ENCODE measurements at regions not wholly inside any gene's neighbourhood (a gene's known extent, or its start where the extent isn't known, plus 50 kb on each side); places are given as distances from the start of the nearest gene placed in this dataset.

GRCh38 chr6:144474290-144474689, 189.2 kb downstream of the UTRN start:
- Histone ChIP-seq H3K36me3 (ENCODE audit: insufficient read depth, low read length) (peaks cover 6% of the 10 kb centered on the region; the same call in 1 of the 2 replicates), H3K4me3 (ENCODE audit: low read depth, low read length) (no peak overlapping the region), H2AFZ (ENCODE audit: low read length, unreplicated experiment) (no peak overlapping the region), H3K27ac (ENCODE audit: low read depth, low read length) (no peak overlapping the region), H3K4me1 (ENCODE audit: control insufficient read depth, insufficient read depth, low read length, unreplicated experiment) (no peaks in the 10 kb centered on the region), H3K27me3 (ENCODE audit: insufficient read depth, low read length) (no peaks in the 10 kb centered on the region), H3K79me2 (ENCODE audit: control insufficient read depth, insufficient read depth, low read length, unreplicated experiment) (no peaks in the 10 kb centered on the region)

GRCh38 chr6:144474904-144475303, 189.8 kb downstream of the UTRN start:
- H3K4me1 ChIP-seq (ENCODE audit: control insufficient read depth, insufficient read depth, low read length, unreplicated experiment) = no peaks in the 10 kb centered on the region
- no peaks in the 10 kb centered on the region for H3K79me2 ChIP-seq (ENCODE audit: control insufficient read depth, insufficient read depth, low read length, unreplicated experiment)
- H3K27me3 ChIP-seq (ENCODE audit: insufficient read depth, low read length) = no peaks in the 10 kb centered on the region
- no peak overlapping the region for H3K27ac ChIP-seq (ENCODE audit: low read depth, low read length)
- no peak overlapping the region for H3K4me3 ChIP-seq (ENCODE audit: low read depth, low read length)
- H2AFZ ChIP-seq (ENCODE audit: low read length, unreplicated experiment) = no peak overlapping the region
- H3K36me3 ChIP-seq (ENCODE audit: insufficient read depth, low read length) = peaks cover 8% of the 10 kb centered on the region; the same call in 1 of the 2 replicates

GRCh38 chr6:144475411-144475810, 190.3 kb downstream of the UTRN start:
- Histone ChIP-seq H3K4me1 (ENCODE audit: control insufficient read depth, insufficient read depth, low read length, unreplicated experiment) (peaks cover under 1% of the 10 kb centered on the region), H3K4me3 (ENCODE audit: low read depth, low read length) (no peak overlapping the region), H3K36me3 (ENCODE audit: insufficient read depth, low read length) (peaks cover 8% of the 10 kb centered on the region; the same call in 1 of the 2 replicates), H3K27me3 (ENCODE audit: insufficient read depth, low read length) (no peaks in the 10 kb centered on the region), H2AFZ (ENCODE audit: low read length, unreplicated experiment) (no peak overlapping the region), H3K27ac (ENCODE audit: low read depth, low read length) (no peak overlapping the region), H3K79me2 (ENCODE audit: control insufficient read depth, insufficient read depth, low read length, unreplicated experiment) (no peaks in the 10 kb centered on the region)

- no peaks in the 10 kb centered on the region for H3K27me3 ChIP-seq (ENCODE audit: insufficient read depth, low read length)
- peaks cover 8% of the 10 kb centered on the region for H3K4me1 ChIP-seq (ENCODE audit: control insufficient read depth, insufficient read depth, low read length, unreplicated experiment)
- H3K36me3 ChIP-seq (ENCODE audit: insufficient read depth, low read length) = peaks cover 8% of the 10 kb centered on the region; the same call in 1 of the 2 replicates
- no peaks in the 10 kb centered on the region for H3K79me2 ChIP-seq (ENCODE audit: control insufficient read depth, insufficient read depth, low read length, unreplicated experiment)
- H3K4me3 ChIP-seq (ENCODE audit: low read depth, low read length) = no peak overlapping the region
- no peak overlapping the region for H3K27ac ChIP-seq (ENCODE audit: low read depth, low read length)
- H2AFZ ChIP-seq (ENCODE audit: low read length, unreplicated experiment) = no peak overlapping the region
Observed at GRCh38 chr6:144476286-144476685, 191.2 kb downstream of the UTRN start.

- H3K4me3 ChIP-seq (ENCODE audit: low read depth, low read length) = no peak overlapping the region
- H3K4me1 ChIP-seq (ENCODE audit: control insufficient read depth, insufficient read depth, low read length, unreplicated experiment) = peaks cover 14% of the 10 kb centered on the region
- H3K36me3 ChIP-seq (ENCODE audit: insufficient read depth, low read length) = peaks cover 8% of the 10 kb centered on the region; the same call in 1 of the 2 replicates
- H2AFZ ChIP-seq (ENCODE audit: low read length, unreplicated experiment) = no peak overlapping the region
- no peaks in the 10 kb centered on the region for H3K27me3 ChIP-seq (ENCODE audit: insufficient read depth, low read length)
- H3K79me2 ChIP-seq (ENCODE audit: control insufficient read depth, insufficient read depth, low read length, unreplicated experiment) = no peaks in the 10 kb centered on the region
- H3K27ac ChIP-seq (ENCODE audit: low read depth, low read length) = no peak overlapping the region
Observed at GRCh38 chr6:144477396-144477795, 192.3 kb downstream of the UTRN start.

- peaks cover 8% of the 10 kb centered on the region; the same call in 1 of the 2 replicates for H3K36me3 ChIP-seq (ENCODE audit: insufficient read depth, low read length)
Observed at GRCh38 chr6:144477856-144478255, 192.7 kb downstream of the UTRN start.

GRCh38 chr6:144478483-144478882, 193.3 kb downstream of the UTRN start:
- Histone ChIP-seq H3K27me3 (ENCODE audit: insufficient read depth, low read length) (no peaks in the 10 kb centered on the region), H3K79me2 (ENCODE audit: control insufficient read depth, insufficient read depth, low read length, unreplicated experiment) (no peaks in the 10 kb centered on the region), H3K4me1 (ENCODE audit: control insufficient read depth, insufficient read depth, low read length, unreplicated experiment) (peaks cover 14% of the 10 kb centered on the region), H3K27ac (ENCODE audit: low read depth, low read length) (no peak overlapping the region), H3K36me3 (ENCODE audit: insufficient read depth, low read length) (peaks cover 5% of the 10 kb centered on the region; the same call in 1 of the 2 replicates), H3K4me3 (ENCODE audit: low read depth, low read length) (no peak overlapping the region), H2AFZ (ENCODE audit: low read length, unreplicated experiment) (no peak overlapping the region)

More at GRCh38 chr6:144477856-144478255, 192.7 kb downstream of the UTRN start:
- peaks cover 14% of the 10 kb centered on the region for H3K4me1 ChIP-seq (ENCODE audit: control insufficient read depth, insufficient read depth, low read length, unreplicated experiment)
- no peak overlapping the region for H3K27ac ChIP-seq (ENCODE audit: low read depth, low read length)
- no peaks in the 10 kb centered on the region for H3K27me3 ChIP-seq (ENCODE audit: insufficient read depth, low read length)
- no peak overlapping the region for H3K4me3 ChIP-seq (ENCODE audit: low read depth, low read length)
- no peaks in the 10 kb centered on the region for H3K79me2 ChIP-seq (ENCODE audit: control insufficient read depth, insufficient read depth, low read length, unreplicated experiment)
- H2AFZ ChIP-seq (ENCODE audit: low read length, unreplicated experiment) = no peak overlapping the region

GRCh38 chr6:144479991-144480390, 194.9 kb downstream of the UTRN start:
- no peaks in the 10 kb centered on the region for H3K27me3 ChIP-seq (ENCODE audit: insufficient read depth, low read length)

GRCh38 chr6:144480473-144480872, 195.3 kb downstream of the UTRN start:
- no peak overlapping the region for H2AFZ ChIP-seq (ENCODE audit: low read length, unreplicated experiment)
- no peaks in the 10 kb centered on the region for H3K79me2 ChIP-seq (ENCODE audit: control insufficient read depth, insufficient read depth, low read length, unreplicated experiment)
- no peaks in the 10 kb centered on the region for H3K27me3 ChIP-seq (ENCODE audit: insufficient read depth, low read length)
- H3K4me3 ChIP-seq (ENCODE audit: low read depth, low read length) = no peak overlapping the region
- no peak overlapping the region for H3K27ac ChIP-seq (ENCODE audit: low read depth, low read length)
- peaks cover 14% of the 10 kb centered on the region for H3K4me1 ChIP-seq (ENCODE audit: control insufficient read depth, insufficient read depth, low read length, unreplicated experiment)
- peaks cover 5% of the 10 kb centered on the region; the same call in 1 of the 2 replicates for H3K36me3 ChIP-seq (ENCODE audit: insufficient read depth, low read length)

More at GRCh38 chr6:144479991-144480390, 194.9 kb downstream of the UTRN start:
- Histone ChIP-seq H3K79me2 (ENCODE audit: control insufficient read depth, insufficient read depth, low read length, unreplicated experiment) (no peaks in the 10 kb centered on the region), H3K27ac (ENCODE audit: low read depth, low read length) (no peak overlapping the region), H3K36me3 (ENCODE audit: insufficient read depth, low read length) (0 out of 2 replicates have a peak, but pooled peaks cover 3% of the 10 kb centered on the region), H2AFZ (ENCODE audit: low read length, unreplicated experiment) (no peak overlapping the region), H3K4me3 (ENCODE audit: low read depth, low read length) (no peak overlapping the region), H3K4me1 (ENCODE audit: control insufficient read depth, insufficient read depth, low read length, unreplicated experiment) (peaks cover 14% of the 10 kb centered on the region)

- Histone ChIP-seq H3K4me3 (ENCODE audit: low read depth, low read length) (no peak overlapping the region), H3K4me1 (ENCODE audit: control insufficient read depth, insufficient read depth, low read length, unreplicated experiment) (peaks cover 14% of the 10 kb centered on the region), H3K27me3 (ENCODE audit: insufficient read depth, low read length) (no peaks in the 10 kb centered on the region), H3K27ac (ENCODE audit: low read depth, low read length) (no peak overlapping the region), H3K36me3 (ENCODE audit: insufficient read depth, low read length) (peaks cover 9% of the 10 kb centered on the region; the same call in 1 of the 2 replicates), H2AFZ (ENCODE audit: low read length, unreplicated experiment) (no peak overlapping the region), H3K79me2 (ENCODE audit: control insufficient read depth, insufficient read depth, low read length, unreplicated experiment) (no peaks in the 10 kb centered on the region)
Observed at GRCh38 chr6:144481527-144481926, 196.4 kb downstream of the UTRN start.

GRCh38 chr6:144482142-144482541, 197.0 kb downstream of the UTRN start:
- peaks cover 14% of the 10 kb centered on the region for H3K4me1 ChIP-seq (ENCODE audit: control insufficient read depth, insufficient read depth, low read length, unreplicated experiment)
- H3K36me3 ChIP-seq (ENCODE audit: insufficient read depth, low read length) = peaks cover 9% of the 10 kb centered on the region; the same call in 1 of the 2 replicates
- H3K27me3 ChIP-seq (ENCODE audit: insufficient read depth, low read length) = no peaks in the 10 kb centered on the region
- no peak overlapping the region for H2AFZ ChIP-seq (ENCODE audit: low read length, unreplicated experiment)
- H3K4me3 ChIP-seq (ENCODE audit: low read depth, low read length) = no peak overlapping the region
- no peaks in the 10 kb centered on the region for H3K79me2 ChIP-seq (ENCODE audit: control insufficient read depth, insufficient read depth, low read length, unreplicated experiment)
- H3K27ac ChIP-seq (ENCODE audit: low read depth, low read length) = no peak overlapping the region

All from ACC112 (cell line).